Osteocyte (in vitro differentiated cells): ENCODE measurements at regions not wholly inside any gene's neighbourhood (a gene's known extent, or its start where the extent isn't known, plus 50 kb on each side); places are given as distances from the start of the nearest gene placed in this dataset.

Experiments
- DNase-seq: peaks from one replicate; pipeline ENCODE4 v3.0.0; 2021; ENCODE audit warnings: mixed read lengths; ENCODE audit not compliant: unreplicated experiment; ENCODE audit errors: extremely low spot score
- H3K27ac Mint-ChIP-seq: one replicate; pipeline ENCODE4 v1.8.0; 2021; ENCODE audit warnings: mild to moderate bottlenecking, mixed read lengths; ENCODE audit not compliant: unreplicated experiment
- H3K27me3 Mint-ChIP-seq: one replicate; pipeline ENCODE4 v1.8.0; 2021; ENCODE audit warnings: mixed read lengths; ENCODE audit not compliant: unreplicated experiment
- H3K36me3 Mint-ChIP-seq: one replicate; pipeline ENCODE4 v1.8.0; 2021; ENCODE audit warnings: mixed read lengths; ENCODE audit not compliant: unreplicated experiment
- H3K4me1 Mint-ChIP-seq: one replicate; pipeline ENCODE4 v1.8.0; 2021; ENCODE audit warnings: mixed read lengths; ENCODE audit not compliant: unreplicated experiment
- H3K4me3 Mint-ChIP-seq: one replicate; pipeline ENCODE4 v1.8.0; 2021; ENCODE audit warnings: mild to moderate bottlenecking, moderate library complexity, mixed read lengths; ENCODE audit not compliant: unreplicated experiment
- H3K9me3 Mint-ChIP-seq: one replicate; pipeline ENCODE4 v1.8.0; 2021; ENCODE audit warnings: mixed read lengths; ENCODE audit not compliant: unreplicated experiment
- CTCF ChIP-seq: fragments of 200-600 bp; sonication (generic); IDR thresholded peaks from 2 replicates; pipeline ENCODE4 v1.5.0; 2021; ENCODE audit warnings: antibody characterized with exemption, mild to moderate bottlenecking, moderate library complexity

DNA sequence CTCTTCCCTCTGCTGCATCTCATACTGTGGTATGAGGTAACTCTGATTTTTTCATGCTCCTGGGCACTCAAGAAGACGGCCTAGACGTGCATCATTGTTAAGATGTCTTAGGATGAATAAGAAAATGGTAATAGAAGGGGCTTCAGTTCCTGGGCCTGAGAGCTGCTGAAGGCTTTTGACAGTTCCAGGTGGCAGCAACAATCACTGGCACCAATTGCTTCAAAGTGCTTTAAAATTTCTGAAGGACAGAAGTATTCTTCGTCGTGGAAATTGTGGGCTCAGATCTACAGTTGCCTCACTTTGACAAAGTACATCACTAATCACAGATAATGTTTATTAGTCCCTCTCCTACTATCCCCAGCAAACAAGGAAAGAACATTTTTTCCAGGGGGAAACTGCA is 536.6 kb upstream of the CAMK1G start:
- Mint-ChIP-seq H3K27ac (no peak overlapping the region), H3K27me3 (no peaks in the 10 kb centered on the region), H3K4me3 (no peak overlapping the region), H3K36me3 (no peaks in the 10 kb centered on the region), H3K4me1 (peaks cover 25% of the 10 kb centered on the region), H3K9me3 (no peaks in the 10 kb centered on the region)
- no peak for DNase-seq
- TF ChIP-seq CTCF: no peak

- H3K27me3 Mint-ChIP-seq: no peaks in the 10 kb centered on the region
- no peak overlapping the region for H3K4me3 Mint-ChIP-seq
- TF ChIP-seq CTCF: no peak
- no peak for DNase-seq
- peaks cover 25% of the 10 kb centered on the region for H3K4me1 Mint-ChIP-seq
- H3K27ac Mint-ChIP-seq: peak overlapping the region; percentile 4
- peaks cover 11% of the 10 kb centered on the region for H3K9me3 Mint-ChIP-seq
- H3K36me3 Mint-ChIP-seq: no peaks in the 10 kb centered on the region
These were observed 534.4 kb upstream of the CAMK1G start for GRCh38 chr1:209048941-209049669.

DNA sequence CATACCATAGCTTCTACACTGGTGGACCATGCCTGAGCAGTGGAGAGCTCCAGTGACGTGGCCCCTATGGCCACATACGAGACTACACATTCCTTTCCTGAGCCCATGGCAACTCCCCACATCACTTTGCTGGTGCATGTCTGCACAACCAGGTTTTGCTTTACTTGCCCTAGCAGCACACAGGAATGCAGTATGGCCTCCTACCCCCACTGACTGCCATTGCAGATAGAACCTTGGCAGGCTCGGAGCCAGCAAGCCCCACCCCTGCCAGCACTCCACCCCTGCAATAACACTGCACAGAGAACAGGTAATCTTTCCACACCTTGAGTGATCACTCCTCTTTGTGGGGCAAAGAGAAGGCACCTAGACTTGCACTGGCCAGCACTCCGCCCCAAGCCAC is 531.9 kb upstream of the CAMK1G start:
- TF ChIP-seq CTCF: no peak
- DNase-seq: no peak
- Mint-ChIP-seq H3K4me3 (no peak overlapping the region), H3K27ac (no peak overlapping the region), H3K27me3 (no peaks in the 10 kb centered on the region), H3K9me3 (peaks cover 28% of the 10 kb centered on the region), H3K36me3 (peaks cover 4% of the 10 kb centered on the region), H3K4me1 (peaks cover 18% of the 10 kb centered on the region)

GRCh38 chr1:209053587-209053986 is 529.9 kb upstream of the CAMK1G start:
- Mint-ChIP-seq H3K9me3 (peaks cover 34% of the 10 kb centered on the region), H3K27ac (no peak overlapping the region), H3K4me1 (peaks cover 12% of the 10 kb centered on the region), H3K4me3 (no peak overlapping the region), H3K27me3 (no peaks in the 10 kb centered on the region), H3K36me3 (peaks cover 4% of the 10 kb centered on the region)
- TF ChIP-seq CTCF: no peak
- DNase-seq: no peak

DNA sequence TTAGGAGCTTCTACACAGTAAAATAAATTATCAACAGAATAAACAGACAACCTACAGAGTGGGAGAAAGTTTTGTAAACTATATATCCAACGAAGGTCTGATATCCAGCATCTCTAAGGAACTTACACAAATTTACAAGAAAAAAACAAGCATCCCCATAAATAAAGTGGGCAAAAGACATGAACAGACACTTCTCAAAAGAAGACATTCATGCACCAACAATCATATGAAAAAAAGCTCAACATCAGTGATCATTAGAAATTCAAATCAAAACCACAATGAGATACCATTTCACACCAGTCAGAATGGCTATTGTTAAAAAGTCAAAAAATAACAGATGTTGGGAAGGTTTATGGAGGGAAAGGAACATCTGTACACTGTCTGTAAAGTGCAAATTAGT is 526.4 kb upstream of the CAMK1G start:
- H3K27ac Mint-ChIP-seq: no peak overlapping the region
- H3K9me3 Mint-ChIP-seq: peaks cover 34% of the 10 kb centered on the region
- H3K4me1 Mint-ChIP-seq: peaks cover 6% of the 10 kb centered on the region
- peaks cover 4% of the 10 kb centered on the region for H3K36me3 Mint-ChIP-seq
- TF ChIP-seq CTCF: no peak
- DNase-seq: no peak
- no peak overlapping the region for H3K4me3 Mint-ChIP-seq
- peaks cover 2% of the 10 kb centered on the region for H3K27me3 Mint-ChIP-seq
